ENCODE measurements at regions not wholly inside any gene's neighbourhood (a gene's known extent, or its start where the extent isn't known, plus 50 kb on each side); places are given as distances from the start of the nearest gene placed in this dataset.
"Not testable (repeated sequence)": the region's sequence is repeated elsewhere in the genome, so short reads cannot be mapped to it uniquely, and the experiment has no call there.

GRCh38 chr1:176364236-176364905, 98.6 kb upstream of the PAPPA2 start:
- H3K27me3 ChIP-seq = no peaks in the 10 kb centered on the region
- H3K4me3 ChIP-seq (ENCODE audit: low read depth, low read length) = no peak overlapping the region
- no peaks in the 10 kb centered on the region for H3K36me3 ChIP-seq
- H3K4me1 ChIP-seq = no peaks in the 10 kb centered on the region
- TF ChIP-seq CTCF (IDR thresholded peaks at IDR 0.05; ENCODE audit: low read depth, low read length) = no peak
- H3K9me3 ChIP-seq = no peaks in the 10 kb centered on the region
- DNase-seq = no peak

GRCh38 chr1:176349135-176349715, 113.8 kb upstream of the PAPPA2 start:
- not testable (repeated sequence) for DNase-seq; H3K36me3 ChIP-seq; H3K27me3 ChIP-seq; H3K4me3 ChIP-seq (ENCODE audit: low read depth, low read length); H3K4me1 ChIP-seq; H3K9me3 ChIP-seq

- H3K36me3 ChIP-seq = no peaks in the 10 kb centered on the region
- no peak for TF ChIP-seq CTCF (IDR thresholded peaks at IDR 0.05; ENCODE audit: low read depth, low read length)
- DNase-seq = no peak
- no peaks in the 10 kb centered on the region for H3K9me3 ChIP-seq
- no peaks in the 10 kb centered on the region for H3K4me1 ChIP-seq
- no peak overlapping the region for H3K4me3 ChIP-seq (ENCODE audit: low read depth, low read length)
- H3K27me3 ChIP-seq = no peaks in the 10 kb centered on the region
Observed at GRCh38 chr1:176341656-176342055, 121.3 kb upstream of the PAPPA2 start.

- no peak overlapping the region for H3K4me3 ChIP-seq (ENCODE audit: low read depth, low read length)
Observed at GRCh38 chr1:176338877-176339276, 124.1 kb upstream of the PAPPA2 start.

DNA sequence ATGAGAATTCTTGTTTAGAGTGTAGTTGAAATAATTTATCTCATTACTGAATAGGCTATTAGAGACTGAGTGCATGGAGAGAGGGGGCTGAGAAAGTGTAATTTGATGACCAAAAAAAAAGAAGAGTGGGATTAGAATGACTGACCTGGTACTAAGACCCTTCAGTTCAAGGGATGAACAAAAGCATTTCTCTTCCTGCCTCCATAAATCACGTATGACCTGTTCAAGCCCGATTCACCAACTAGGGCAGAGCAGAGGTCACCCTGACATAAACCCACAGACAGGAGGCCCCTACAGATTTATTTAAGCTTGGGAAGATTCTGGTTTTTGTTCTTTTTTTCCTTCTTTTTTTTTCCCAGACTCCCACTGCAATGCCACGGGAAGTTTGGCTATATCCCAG, 123.7 kb upstream of the COP1 start:
- no peaks in the 10 kb centered on the region for H3K9me3 ChIP-seq
- H3K36me3 ChIP-seq = no peaks in the 10 kb centered on the region
- H3K27me3 ChIP-seq = no peaks in the 10 kb centered on the region
- TF ChIP-seq CTCF (IDR thresholded peaks at IDR 0.05; ENCODE audit: low read depth, low read length) = no peak
- DNase-seq = no peak
- no peaks in the 10 kb centered on the region for H3K4me1 ChIP-seq
- no peak overlapping the region for H3K4me3 ChIP-seq (ENCODE audit: low read depth, low read length)

More at GRCh38 chr1:176338877-176339276, 124.1 kb upstream of the PAPPA2 start:
- H3K9me3 ChIP-seq = no peaks in the 10 kb centered on the region
- H3K36me3 ChIP-seq = no peaks in the 10 kb centered on the region
- no peak for TF ChIP-seq CTCF (IDR thresholded peaks at IDR 0.05; ENCODE audit: low read depth, low read length)
- no peaks in the 10 kb centered on the region for H3K27me3 ChIP-seq
- no peak for DNase-seq
- no peaks in the 10 kb centered on the region for H3K4me1 ChIP-seq

GRCh38 chr1:176325664-176326063, 118.6 kb upstream of the COP1 start:
- Histone ChIP-seq H3K36me3 (no peaks in the 10 kb centered on the region), H3K27me3 (no peaks in the 10 kb centered on the region), H3K9me3 (no peaks in the 10 kb centered on the region), H3K4me3 (ENCODE audit: low read depth, low read length) (no peak overlapping the region), H3K4me1 (no peaks in the 10 kb centered on the region)
- no peak for TF ChIP-seq CTCF (IDR thresholded peaks at IDR 0.05; ENCODE audit: low read depth, low read length)
- no peak for DNase-seq

Data from BE2C (cell line).